HEK293 (cell line): ENCODE measurements at regions not wholly inside any gene's neighbourhood (a gene's known extent, or its start where the extent isn't known, plus 50 kb on each side); places are given as distances from the start of the nearest gene placed in this dataset.

ENCODE experiments used
- CTCF ChIA-PET: fragments of 350-600 bp; formaldehyde crosslinking; extraction: SDS; loops from one replicate; lab custom pipeline; 2021; ENCODE audit warnings: antibody characterized with exemption; lab: Yijun Ruan, JAX
- POLR2A ChIA-PET: fragments of 300-600 bp; formaldehyde crosslinking; extraction: SDS; loops from one replicate; lab custom pipeline; 2020; ENCODE audit warnings: antibody characterized with exemption, inconsistent platforms; lab: Yijun Ruan, JAX
- H3K27ac ChIP-seq: fragments of 200-500 bp; sonication (Bioruptor generic); 2 replicates; pipeline ENCODE4 v1.5.1; 2014; ENCODE audit warnings: low read depth, low read length, control low read depth, inconsistent platforms; ENCODE audit errors: extremely low read depth
- H3K36me3 ChIP-seq, 2 experiments: fragments of 200-500 bp in 1 of 2; sonication (Bioruptor generic) in 1 of 2; 1 replicate in 1 of 2; 2 replicates in 1 of 2; pipeline ENCODE4 v1.5.1; 2014 to 2017; ENCODE audit warnings: inconsistent platforms in 2 of 2, low read length in 2 of 2; ENCODE audit not compliant: control insufficient read depth in 2 of 2, insufficient read depth in 1 of 2
- H3K4me1 ChIP-seq: fragments of 200-500 bp; sonication (Bioruptor generic); 2 replicates; pipeline ENCODE4 v1.5.1; 2014; ENCODE audit warnings: mild to moderate bottlenecking, low read length, inconsistent platforms; ENCODE audit not compliant: control insufficient read depth, insufficient read depth
- H3K4me3 ChIP-seq: 2 replicates; pipeline ENCODE4 v1.5.1; 2011; ENCODE audit warnings: low read depth, mild to moderate bottlenecking, control low read depth, low read length, moderate library complexity
- H3K9me3 ChIP-seq: fragments of 200-500 bp; sonication (Bioruptor generic); 2 replicates; pipeline ENCODE4 v1.5.1; 2014; ENCODE audit warnings: low read depth, low read length, inconsistent platforms; ENCODE audit not compliant: control insufficient read depth, insufficient read depth
- PRDM10 ChIP-seq: fragments of 450-650 bp; formaldehyde crosslinking; IDR thresholded peaks from 2 replicates; pipeline ENCODE4 v1.5.1; 2016; ENCODE audit warnings: missing biosample characterization, missing genetic modification characterization
- REST ChIP-seq: fragments of 450-650 bp; formaldehyde crosslinking; IDR thresholded peaks from 2 replicates; pipeline ENCODE4 v1.5.1; 2016; ENCODE audit warnings: missing biosample characterization, missing genetic modification characterization
- YY2 ChIP-seq: fragments of 450-650 bp; formaldehyde crosslinking; IDR thresholded peaks from 2 replicates; pipeline ENCODE4 v1.5.1; 2016; ENCODE audit warnings: missing biosample characterization, missing genetic modification characterization
- ZNF155 ChIP-seq: fragments of 450-650 bp; formaldehyde crosslinking; IDR thresholded peaks from 2 replicates; pipeline ENCODE4 v1.5.1; 2016; ENCODE audit warnings: missing biosample characterization, missing genetic modification characterization
- ZNF223 ChIP-seq: fragments of 450-650 bp; formaldehyde crosslinking; IDR thresholded peaks from 2 replicates; pipeline ENCODE4 v1.5.1; 2016; ENCODE audit warnings: missing biosample characterization, missing genetic modification characterization
- ZNF341 ChIP-seq: fragments of 450-650 bp; formaldehyde crosslinking; IDR thresholded peaks from 2 replicates; pipeline ENCODE4; 2016; ENCODE audit warnings: low read depth, missing biosample characterization, missing genetic modification characterization
- ZNF366 ChIP-seq: fragments of 450-650 bp; formaldehyde crosslinking; conservative IDR thresholded peaks from 2 replicates; pipeline ENCODE4 v1.5.1; 2016; ENCODE audit warnings: missing biosample characterization, missing genetic modification characterization
- ZNF391 ChIP-seq: fragments of 450-650 bp; formaldehyde crosslinking; IDR thresholded peaks from 2 replicates; pipeline ENCODE4 v1.5.1; 2016; ENCODE audit warnings: low read depth, missing biosample characterization, missing genetic modification characterization, borderline replicate concordance
- ZNF488 ChIP-seq: fragments of 450-650 bp; formaldehyde crosslinking; IDR thresholded peaks from 2 replicates; pipeline ENCODE4 v1.5.1; 2016; ENCODE audit warnings: missing biosample characterization, missing genetic modification characterization
- ZNF518A ChIP-seq: fragments of 450-650 bp; formaldehyde crosslinking; conservative IDR thresholded peaks from 2 replicates; pipeline ENCODE4 v1.5.1; 2016; ENCODE audit warnings: low read depth, missing biosample characterization, missing genetic modification characterization
- ZNF521 ChIP-seq: fragments of 450-650 bp; formaldehyde crosslinking; IDR thresholded peaks from 2 replicates; pipeline ENCODE4 v1.5.1; 2017; ENCODE audit warnings: missing biosample characterization, mild to moderate bottlenecking, missing genetic modification characterization
- ZNF529 ChIP-seq: fragments of 450-650 bp; formaldehyde crosslinking; IDR thresholded peaks from 2 replicates; pipeline ENCODE4 v1.5.1; 2017; ENCODE audit warnings: missing genetic modification characterization, missing biosample characterization; ENCODE audit not compliant: insufficient replicate concordance
- ZNF555 ChIP-seq: fragments of 450-650 bp; formaldehyde crosslinking; conservative IDR thresholded peaks from 2 replicates; pipeline ENCODE4 v1.5.1; 2017; ENCODE audit warnings: missing biosample characterization, mild to moderate bottlenecking, missing genetic modification characterization, inconsistent platforms
- ZNF645 ChIP-seq: fragments of 450-650 bp; formaldehyde crosslinking; IDR thresholded peaks from 2 replicates; pipeline ENCODE4; 2016; ENCODE audit warnings: missing biosample characterization, missing genetic modification characterization
- ZNF768 ChIP-seq: fragments of 450-650 bp; formaldehyde crosslinking; IDR thresholded peaks from 2 replicates; pipeline ENCODE4 v1.5.1; 2018; ENCODE audit warnings: missing biosample characterization, mild to moderate bottlenecking, missing genetic modification characterization
- ZSCAN30 ChIP-seq: fragments of 450-650 bp; IDR thresholded peaks from 2 replicates; pipeline ENCODE4 v1.5.1; 2018; ENCODE audit warnings: missing biosample characterization, mild to moderate bottlenecking, missing genetic modification characterization, moderate library complexity

- Histone ChIP-seq H3K27ac (no peak overlapping the region), H3K9me3 (no peaks in the 10 kb centered on the region), H3K36me3 (no peaks in the 10 kb centered on the region), H3K4me3 (no peak overlapping the region), H3K4me1 (no peaks in the 10 kb centered on the region)
- ChIA-PET POLR2A (no interaction called here), CTCF (no interaction called here)
- no peak for TF ChIP-seq ZNF223
- no peak for TF ChIP-seq ZNF645
- no peak for TF ChIP-seq ZNF521
- no peak for TF ChIP-seq ZNF488
- no peak for TF ChIP-seq ZNF366 (tag by site-specific recombination)
- no peak for TF ChIP-seq ZNF391 (tag by site-specific recombination)
- no peak for TF ChIP-seq ZSCAN30 (tag by site-specific recombination)
- TF ChIP-seq ZNF529 (tag by site-specific recombination), result no peak
- no peak for TF ChIP-seq YY2 (tag by site-specific recombination)
- TF ChIP-seq ZNF555 (tag by site-specific recombination), result no peak
- TF ChIP-seq ZNF768, result no peak
These were observed 160.3 kb downstream of the SLITRK6 start for GRCh38 chr13:85638815-85639393.

GRCh38 chr13:85638265-85638664 lies 161.0 kb downstream of the SLITRK6 start:
- Histone ChIP-seq H3K36me3 (no peaks in the 10 kb centered on the region), H3K27ac (no peak overlapping the region), H3K4me3 (no peak overlapping the region), H3K9me3 (no peaks in the 10 kb centered on the region), H3K4me1 (no peaks in the 10 kb centered on the region)
- ChIA-PET CTCF (no interaction called here), POLR2A (no interaction called here)
- TF ChIP-seq ZNF341 (tag by site-specific recombination) (no peak), ZNF518A (tag by site-specific recombination) (no peak), REST (tag by site-specific recombination) (no peak), ZNF155 (no peak), PRDM10 (tag by site-specific recombination) (no peak)
